Neural crest cell (in vitro differentiated cells): ENCODE measurements at regions not wholly inside any gene's neighbourhood (a gene's known extent, or its start where the extent isn't known, plus 50 kb on each side); places are given as distances from the start of the nearest gene placed in this dataset.
A peak's percentile ranks its signal among the peaks of the same experiment; 100 is the strongest.

Experiments
- DNase-seq: peaks from one replicate; pipeline ENCODE4 v3.0.0; 2021; ENCODE audit warnings: low read depth, mixed read lengths, low spot score
- H3K27ac Mint-ChIP-seq: one replicate; pipeline ENCODE4 v1.8.0; 2021; ENCODE audit warnings: mild to moderate bottlenecking, mixed read lengths; ENCODE audit not compliant: unreplicated experiment
- H3K27me3 Mint-ChIP-seq: 2 replicates; pipeline ENCODE4 v1.8.0; 2021; ENCODE audit warnings: low read depth, mild to moderate bottlenecking, mixed read lengths
- H3K36me3 Mint-ChIP-seq: 2 replicates; pipeline ENCODE4 v1.8.0; 2021; ENCODE audit warnings: low read depth, mild to moderate bottlenecking, mixed read lengths
- H3K4me1 Mint-ChIP-seq: 2 replicates; pipeline ENCODE4 v1.8.0; 2021; ENCODE audit warnings: mixed read lengths
- H3K4me3 Mint-ChIP-seq: one replicate; pipeline ENCODE4 v1.8.0; 2021; ENCODE audit warnings: mild to moderate bottlenecking, mixed read lengths
- H3K9me3 Mint-ChIP-seq: 2 replicates; pipeline ENCODE4 v1.8.0; 2021; ENCODE audit warnings: mixed read lengths
- TF ChIP-seq, protein P1 (sequence below): fragments of 200-600 bp; sonication (generic); conservative IDR thresholded peaks from 2 replicates; pipeline ENCODE4 v1.5.0; 2021; ENCODE audit warnings: antibody characterized with exemption, mild to moderate bottlenecking

DNA sequence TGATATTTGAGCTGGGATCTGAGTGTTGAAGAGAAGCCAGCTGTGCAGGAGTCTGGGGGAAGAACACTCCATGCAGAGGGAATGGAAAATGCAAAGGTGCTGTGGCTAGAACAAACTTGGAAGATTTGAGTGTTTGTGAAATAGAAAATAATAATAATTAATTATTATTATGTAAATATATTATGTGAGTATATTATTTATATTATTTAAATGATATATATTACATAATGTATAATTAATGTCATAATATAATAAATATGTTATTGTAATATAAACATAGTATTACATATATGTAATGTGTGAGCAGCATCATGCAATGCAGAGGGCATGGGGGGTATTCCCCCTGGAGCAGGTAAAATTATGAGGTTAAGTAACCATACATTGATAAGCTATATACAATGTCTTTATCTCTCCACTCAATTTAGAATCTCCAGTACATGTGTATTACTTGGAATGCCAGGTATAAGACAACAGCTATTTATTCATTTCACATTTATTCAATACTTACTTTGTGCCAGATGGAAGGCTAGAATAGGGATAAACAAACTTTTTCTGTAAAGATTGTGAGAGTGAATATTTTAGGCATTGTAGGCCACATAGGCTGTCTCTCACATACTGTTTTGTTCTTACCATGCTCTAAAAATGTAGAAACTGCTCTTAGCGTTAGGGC is 218.6 kb downstream of the MTHFS start:
- Mint-ChIP-seq H3K9me3 (peaks cover 4% of the 10 kb centered on the region), H3K4me3 (no peak overlapping the region), H3K36me3 (no peaks in the 10 kb centered on the region), H3K4me1 (peaks cover 13% of the 10 kb centered on the region), H3K27ac (no peak overlapping the region), H3K27me3 (peaks cover 7% of the 10 kb centered on the region)
- DNase-seq, result no peak
- TF ChIP-seq, protein P1, sequence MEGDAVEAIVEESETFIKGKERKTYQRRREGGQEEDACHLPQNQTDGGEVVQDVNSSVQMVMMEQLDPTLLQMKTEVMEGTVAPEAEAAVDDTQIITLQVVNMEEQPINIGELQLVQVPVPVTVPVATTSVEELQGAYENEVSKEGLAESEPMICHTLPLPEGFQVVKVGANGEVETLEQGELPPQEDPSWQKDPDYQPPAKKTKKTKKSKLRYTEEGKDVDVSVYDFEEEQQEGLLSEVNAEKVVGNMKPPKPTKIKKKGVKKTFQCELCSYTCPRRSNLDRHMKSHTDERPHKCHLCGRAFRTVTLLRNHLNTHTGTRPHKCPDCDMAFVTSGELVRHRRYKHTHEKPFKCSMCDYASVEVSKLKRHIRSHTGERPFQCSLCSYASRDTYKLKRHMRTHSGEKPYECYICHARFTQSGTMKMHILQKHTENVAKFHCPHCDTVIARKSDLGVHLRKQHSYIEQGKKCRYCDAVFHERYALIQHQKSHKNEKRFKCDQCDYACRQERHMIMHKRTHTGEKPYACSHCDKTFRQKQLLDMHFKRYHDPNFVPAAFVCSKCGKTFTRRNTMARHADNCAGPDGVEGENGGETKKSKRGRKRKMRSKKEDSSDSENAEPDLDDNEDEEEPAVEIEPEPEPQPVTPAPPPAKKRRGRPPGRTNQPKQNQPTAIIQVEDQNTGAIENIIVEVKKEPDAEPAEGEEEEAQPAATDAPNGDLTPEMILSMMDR, result no peak

DNA sequence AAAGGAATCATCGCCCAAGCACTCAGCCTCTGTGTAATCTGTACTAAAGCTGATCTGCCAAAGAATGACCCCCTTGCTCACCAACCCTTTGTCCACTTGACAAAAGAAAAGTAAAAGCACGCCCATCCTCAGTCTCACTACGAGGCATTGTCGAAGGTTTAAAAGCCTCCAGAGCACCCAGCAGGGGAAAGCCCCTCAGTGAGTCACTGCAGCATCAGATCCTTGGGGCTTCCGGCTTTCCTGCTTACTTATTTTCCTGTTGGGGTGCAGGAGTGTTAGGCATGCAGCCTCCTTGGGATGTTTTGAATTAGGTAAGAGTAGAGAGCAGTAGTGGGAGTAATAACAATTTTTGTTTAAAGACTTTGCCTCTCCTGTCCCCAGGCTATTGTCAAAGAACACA is 216.1 kb downstream of the MTHFS start:
- DNase-seq, result no peak
- H3K27ac Mint-ChIP-seq, result peak overlapping the region; percentile 44

DNA sequence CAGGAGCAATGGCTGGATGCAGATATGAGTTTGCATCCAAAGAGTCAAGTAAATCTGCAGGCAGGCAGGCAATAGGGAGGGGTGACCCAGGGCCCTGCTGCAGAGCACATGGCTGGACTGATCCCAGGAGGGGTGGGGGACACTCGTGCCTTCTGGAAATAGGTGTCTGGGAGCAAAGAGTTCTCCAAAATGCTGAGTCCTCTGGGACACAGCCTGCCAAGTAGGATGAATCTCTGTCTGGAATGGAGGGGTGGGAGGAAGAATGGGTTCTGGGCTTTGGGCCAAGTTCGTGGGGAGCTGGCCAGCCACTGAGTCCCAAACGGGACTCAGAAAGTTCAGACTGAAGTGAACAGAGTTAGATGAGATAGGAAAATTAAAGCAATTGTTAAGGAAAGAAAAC is 214.5 kb downstream of the MTHFS start:
- TF ChIP-seq, protein P1, result no peak
- no peak for DNase-seq
- Mint-ChIP-seq H3K27ac (no peak overlapping the region), H3K4me1 (peaks cover 13% of the 10 kb centered on the region), H3K36me3 (no peaks in the 10 kb centered on the region), H3K4me3 (no peak overlapping the region), H3K27me3 (no peaks in the 10 kb centered on the region), H3K9me3 (no peaks in the 10 kb centered on the region)

More for the DNA sequence above, 216.1 kb downstream of the MTHFS start:
- peaks cover under 1% of the 10 kb centered on the region for H3K9me3 Mint-ChIP-seq
- TF ChIP-seq, protein P1, result no peak
- H3K36me3 Mint-ChIP-seq, result no peaks in the 10 kb centered on the region
- H3K4me1 Mint-ChIP-seq, result peaks cover 13% of the 10 kb centered on the region
- H3K27me3 Mint-ChIP-seq, result peaks cover under 1% of the 10 kb centered on the region
- H3K4me3 Mint-ChIP-seq, result no peak overlapping the region

DNA sequence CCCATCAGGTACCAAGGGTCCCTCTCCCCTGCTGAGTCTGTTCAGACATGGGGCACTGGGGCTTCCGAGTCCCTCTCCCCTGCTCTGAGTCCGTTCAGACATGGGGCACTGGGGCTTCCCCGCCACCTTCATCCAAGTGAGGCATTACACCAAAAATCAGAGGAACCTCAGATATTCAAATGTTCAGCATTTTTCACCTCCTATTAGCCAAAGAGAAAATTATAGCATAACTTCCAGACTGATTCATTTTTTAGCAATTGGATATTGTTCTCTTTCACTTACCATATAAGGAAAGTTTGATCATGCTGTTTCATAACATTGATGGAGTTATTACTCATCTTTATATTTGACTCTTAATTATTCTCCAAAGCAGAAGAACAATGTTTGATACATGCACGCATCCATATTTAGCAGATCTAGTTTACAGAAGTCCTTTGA is 213.9 kb downstream of the MTHFS start:
- Mint-ChIP-seq H3K36me3 (no peaks in the 10 kb centered on the region), H3K4me3 (no peak overlapping the region), H3K27me3 (no peaks in the 10 kb centered on the region), H3K4me1 (peaks cover 13% of the 10 kb centered on the region), H3K9me3 (no peaks in the 10 kb centered on the region), H3K27ac (no peak overlapping the region)
- DNase-seq, result no peak
- TF ChIP-seq, protein P1, result no peak

DNA sequence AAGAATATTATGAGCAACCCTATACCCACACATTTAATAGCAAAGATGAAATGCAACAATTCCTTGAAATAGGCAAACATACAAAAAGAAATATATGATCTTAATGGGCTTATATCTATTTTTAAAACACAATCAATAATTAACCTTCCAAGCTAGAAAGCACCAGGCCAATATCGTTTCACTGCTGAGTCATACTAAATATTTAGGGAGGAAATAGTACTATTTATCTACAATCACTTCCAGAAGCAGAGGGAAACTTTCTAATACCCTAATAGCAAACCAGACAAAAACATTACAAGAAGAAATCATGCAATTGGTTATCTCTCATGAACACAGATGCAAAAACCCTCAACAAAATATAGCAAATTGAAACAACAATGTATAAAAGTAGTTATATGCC is 207.8 kb downstream of the MTHFS start:
- Mint-ChIP-seq H3K36me3 (peaks cover 5% of the 10 kb centered on the region), H3K4me3 (no peak overlapping the region), H3K4me1 (no peaks in the 10 kb centered on the region), H3K27ac (no peak overlapping the region), H3K9me3 (peaks cover 9% of the 10 kb centered on the region), H3K27me3 (no peaks in the 10 kb centered on the region)
- TF ChIP-seq, protein P1, result no peak
- DNase-seq, result no peak
